OCI-LY1 (cell line): ENCODE measurements at regions not wholly inside any gene's neighbourhood (a gene's known extent, or its start where the extent isn't known, plus 50 kb on each side); places are given as distances from the start of the nearest gene placed in this dataset.

Source experiments
- H2AFZ ChIP-seq: fragments of 200-600 bp; sonication (generic), shearing (Covaris generic); 2 replicates; pipeline ENCODE4 v1.6.0; 2014; ENCODE audit warnings: antibody characterized with exemption, mild to moderate bottlenecking, low read length
- H3F3A ChIP-seq: fragments of 200-600 bp; sonication (generic), shearing (Covaris generic); 2 replicates; pipeline ENCODE4 v1.6.0; 2014; ENCODE audit warnings: mild to moderate bottlenecking, antibody characterized with exemption, low read length, moderate library complexity; ENCODE audit not compliant: insufficient read depth
- H3K27ac ChIP-seq: fragments of 200-600 bp; sonication (generic); 2 replicates; pipeline ENCODE4 v1.5.1; 2014; ENCODE audit warnings: low read length, mixed run types, mild to moderate bottlenecking, low read depth; ENCODE audit not compliant: poor library complexity, severe bottlenecking
- H3K27me3 ChIP-seq: fragments of 200-600 bp; sonication (generic); 2 replicates; pipeline ENCODE4 v1.6.0; 2014; ENCODE audit warnings: antibody characterized with exemption, mild to moderate bottlenecking, low read length, moderate library complexity; ENCODE audit not compliant: insufficient read depth
- H3K36me3 ChIP-seq: fragments of 200-600 bp; sonication (generic); 2 replicates; pipeline ENCODE4 v1.6.1; 2014; ENCODE audit warnings: mild to moderate bottlenecking, antibody characterized with exemption, low read length, moderate library complexity, mixed read lengths; ENCODE audit not compliant: insufficient read depth
- H3K4me1 ChIP-seq: fragments of 200-600 bp; sonication (generic); 2 replicates; pipeline ENCODE4 v1.5.1; 2014; ENCODE audit warnings: mild to moderate bottlenecking, low read length, moderate library complexity; ENCODE audit not compliant: insufficient read depth, severe bottlenecking
- H3K4me2 ChIP-seq: fragments of 200-600 bp; sonication (generic), shearing (Covaris generic); 2 replicates; pipeline ENCODE4 v1.6.1; 2014; ENCODE audit warnings: low read length
- H3K4me3 ChIP-seq: fragments of 200-600 bp; sonication (generic); 2 replicates; pipeline ENCODE4 v1.5.1; 2014; ENCODE audit warnings: low read length, low read depth, mild to moderate bottlenecking, mixed read lengths; ENCODE audit not compliant: poor library complexity, severe bottlenecking
- H3K79me2 ChIP-seq: fragments of 200-600 bp; shearing (Covaris generic); 2 replicates; pipeline ENCODE4 v1.6.1; 2016; ENCODE audit warnings: mixed run types, low read length, mixed read lengths; ENCODE audit not compliant: insufficient read depth
- H3K9ac ChIP-seq: fragments of 200-600 bp; sonication (generic), shearing (Covaris generic); 2 replicates; pipeline ENCODE4 v1.6.1; 2014; ENCODE audit warnings: mild to moderate bottlenecking, low read length, mixed read lengths
- H3K9me2 ChIP-seq: fragments of 200-600 bp; sonication (generic), shearing (Covaris generic); 2 replicates; pipeline ENCODE4 v1.6.1; 2014; ENCODE audit warnings: low read depth, mild to moderate bottlenecking, low read length, mixed read lengths
- H3K9me3 ChIP-seq: fragments of 200-600 bp; shearing (Covaris generic); 2 replicates; pipeline ENCODE4 v1.6.1; 2014; ENCODE audit warnings: low read length, mixed read lengths
- H4K20me1 ChIP-seq: fragments of 200-600 bp; sonication (generic), shearing (Covaris generic); 2 replicates; pipeline ENCODE4 v1.6.0; 2016; ENCODE audit warnings: mild to moderate bottlenecking, low read length; ENCODE audit not compliant: insufficient read depth
- CTCF ChIP-seq: fragments of 200-600 bp; sonication (generic), shearing (Covaris generic); IDR thresholded peaks from 2 replicates; pipeline ENCODE4 v1.5.1; 2017; ENCODE audit warnings: mild to moderate bottlenecking, antibody characterized with exemption, low read length, moderate library complexity, mixed read lengths
- EZH2 ChIP-seq: fragments of 200-600 bp; sonication (generic), shearing (Covaris generic); IDR thresholded peaks from 2 replicates; pipeline ENCODE4 v1.8.0; 2017; ENCODE audit warnings: borderline replicate concordance, mixed run types, mild to moderate bottlenecking, antibody characterized with exemption, low read length, moderate library complexity, mixed read lengths

- no peaks in the 10 kb centered on the region for H4K20me1 ChIP-seq
- H3K36me3 ChIP-seq, result no peaks in the 10 kb centered on the region
- H3K27me3 ChIP-seq, result no peaks in the 10 kb centered on the region
- H3K4me3 ChIP-seq, result no peak overlapping the region
- H3K27ac ChIP-seq, result no peak overlapping the region
- no peak overlapping the region for H3K4me2 ChIP-seq
- H3K9me3 ChIP-seq, result no peaks in the 10 kb centered on the region
- no peak overlapping the region for H2AFZ ChIP-seq
- H3F3A ChIP-seq, result no peaks in the 10 kb centered on the region
- H3K79me2 ChIP-seq, result no peaks in the 10 kb centered on the region
- H3K4me1 ChIP-seq, result no peaks in the 10 kb centered on the region
- no peak for TF ChIP-seq CTCF
- TF ChIP-seq EZH2, result no peak
- no peaks in the 10 kb centered on the region for H3K9me2 ChIP-seq
- no peak overlapping the region for H3K9ac ChIP-seq
Observed at GRCh38 chr7:17598846-17599245, 300.4 kb downstream of the AHR start.

GRCh38 chr7:17599733-17600339 is 301.4 kb downstream of the AHR start:
- no peak overlapping the region for H3K9ac ChIP-seq
- no peaks in the 10 kb centered on the region for H3K36me3 ChIP-seq
- H3F3A ChIP-seq, result no peaks in the 10 kb centered on the region
- H3K27ac ChIP-seq, result no peak overlapping the region
- no peak overlapping the region for H3K4me3 ChIP-seq
- no peaks in the 10 kb centered on the region for H3K27me3 ChIP-seq
- no peak overlapping the region for H3K4me2 ChIP-seq
- no peaks in the 10 kb centered on the region for H3K4me1 ChIP-seq
- H4K20me1 ChIP-seq, result no peaks in the 10 kb centered on the region
- H2AFZ ChIP-seq, result no peak overlapping the region
- TF ChIP-seq CTCF (no peak), EZH2 (no peak)
- H3K79me2 ChIP-seq, result no peaks in the 10 kb centered on the region
- no peaks in the 10 kb centered on the region for H3K9me3 ChIP-seq
- H3K9me2 ChIP-seq, result no peaks in the 10 kb centered on the region

- Histone ChIP-seq H3K79me2 (no peaks in the 10 kb centered on the region), H3K27ac (no peak overlapping the region), H3K36me3 (no peaks in the 10 kb centered on the region), H3F3A (no peaks in the 10 kb centered on the region), H3K9me3 (no peaks in the 10 kb centered on the region), H3K9ac (no peak overlapping the region), H4K20me1 (no peaks in the 10 kb centered on the region), H3K4me1 (no peaks in the 10 kb centered on the region), H2AFZ (no peak overlapping the region), H3K4me3 (no peak overlapping the region), H3K4me2 (no peak overlapping the region), H3K27me3 (no peaks in the 10 kb centered on the region), H3K9me2 (no peaks in the 10 kb centered on the region)
- no peak for TF ChIP-seq CTCF
- no peak for TF ChIP-seq EZH2
Observed at GRCh38 chr7:17600340-17600752, 301.9 kb downstream of the AHR start.
